Central memory CD8-positive, alpha-beta T cell (primary cell): ENCODE measurements at regions not wholly inside any gene's neighbourhood (a gene's known extent, or its start where the extent isn't known, plus 50 kb on each side); places are given as distances from the start of the nearest gene placed in this dataset.
"Not testable (repeated sequence)": the region's sequence is repeated elsewhere in the genome, so short reads cannot be mapped to it uniquely, and the experiment has no call there.

ENCODE experiments used
- ATAC-seq: fragments of 150-1000 bp; cut with Tn5 transposase; replicated peaks from 2 replicates; pipeline ENCODE4 v1.10.0; 2022; ENCODE audit warnings: mild to moderate bottlenecking, moderate FRiP score, moderate number of reproducible peaks; ENCODE audit not compliant: poor library complexity, severe bottlenecking; ENCODE audit errors: extremely low read depth
- DNase-seq, 2 donors: peaks; one replicate each; pipeline ENCODE4 v3.0.0; 2021; ENCODE audit warnings: low spot score in 2 of 2
- H3K27ac Mint-ChIP-seq: one replicate; pipeline ENCODE4 v1.8.0; 2022; ENCODE audit warnings: low read depth, mild to moderate bottlenecking, moderate library complexity, mixed read lengths
- H3K27me3 Mint-ChIP-seq: one replicate; pipeline ENCODE4 v1.8.0; 2022; ENCODE audit warnings: mixed read lengths
- H3K36me3 Mint-ChIP-seq: one replicate; pipeline ENCODE4 v1.8.0; 2022; ENCODE audit warnings: mild to moderate bottlenecking, moderate library complexity, mixed read lengths; ENCODE audit not compliant: insufficient read depth
- H3K4me1 Mint-ChIP-seq: one replicate; pipeline ENCODE4 v1.8.0; 2022; ENCODE audit warnings: mixed read lengths
- H3K4me3 Mint-ChIP-seq: one replicate; pipeline ENCODE4 v1.8.0; 2022; ENCODE audit warnings: mild to moderate bottlenecking, moderate library complexity, mixed read lengths
- H3K9me3 Mint-ChIP-seq: one replicate; pipeline ENCODE4 v1.8.0; 2022; ENCODE audit warnings: mixed read lengths

DNA sequence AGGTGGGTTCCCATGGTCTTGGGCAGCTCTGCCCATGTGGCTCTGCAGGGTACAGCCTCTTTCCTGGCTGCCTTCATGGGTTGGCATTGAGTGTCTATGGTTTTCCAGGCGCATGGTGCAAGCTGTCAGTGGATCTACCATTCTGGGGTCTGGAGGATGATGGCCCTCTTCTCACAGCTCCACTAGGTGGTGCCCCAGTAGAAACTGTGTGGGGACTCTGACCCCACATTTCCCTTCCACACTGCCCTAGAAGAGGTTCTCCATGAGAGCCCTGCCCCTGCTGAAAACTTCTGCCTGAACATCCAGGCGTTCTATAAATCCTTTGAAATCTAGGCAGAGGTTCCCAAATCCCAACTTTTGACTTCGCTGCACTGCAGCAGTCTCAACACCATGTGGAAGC, 174.0 kb upstream of the CTNND2 start:
- H3K36me3 Mint-ChIP-seq, DNase-seq, H3K27ac Mint-ChIP-seq, H3K4me3 Mint-ChIP-seq, H3K4me1 Mint-ChIP-seq, H3K27me3 Mint-ChIP-seq, ATAC-seq: not testable (repeated sequence)
- peaks cover 24% of the 10 kb centered on the region for H3K9me3 Mint-ChIP-seq

DNA sequence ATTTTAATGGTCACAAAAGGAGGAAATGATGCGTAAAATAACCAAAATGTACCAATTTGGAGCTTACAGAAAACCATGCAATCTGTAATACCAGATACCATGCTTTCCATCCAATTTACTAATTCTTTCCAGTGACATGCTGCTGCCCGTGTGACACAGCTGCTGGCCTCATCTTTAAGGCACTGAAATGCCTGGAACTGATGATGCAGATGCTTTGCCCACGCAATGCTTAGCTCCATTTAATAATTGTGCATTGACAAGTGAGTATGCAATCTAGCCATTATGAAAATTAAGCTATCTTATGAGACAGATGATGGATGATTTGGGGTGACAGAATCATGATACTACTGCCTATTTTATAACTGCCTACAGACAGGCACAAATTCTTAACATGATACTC, 169.2 kb upstream of the CTNND2 start:
- H3K9me3 Mint-ChIP-seq = no peaks in the 10 kb centered on the region

DNA sequence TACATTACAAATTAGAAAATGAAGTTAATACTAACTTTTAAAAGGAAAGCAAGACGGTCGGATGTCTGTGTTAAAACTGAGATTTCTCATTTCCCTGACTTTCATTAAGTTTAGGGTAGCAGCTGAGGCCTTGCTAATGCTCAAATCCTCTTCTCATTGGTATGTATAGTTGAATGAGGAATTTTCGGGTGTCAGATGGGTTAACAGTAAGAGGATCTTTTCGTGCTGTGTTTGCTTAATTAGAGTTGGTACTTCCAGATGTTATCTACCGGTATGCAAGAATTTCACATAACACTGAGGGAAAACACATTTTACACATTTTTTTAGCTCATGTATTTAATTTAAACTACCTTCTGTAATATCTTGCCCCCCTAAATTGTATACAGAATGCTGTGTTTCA, 168.2 kb upstream of the CTNND2 start:
- H3K36me3 Mint-ChIP-seq = no peaks in the 10 kb centered on the region

More for the DNA sequence above, 169.2 kb upstream of the CTNND2 start:
- DNase-seq (no peak), ATAC-seq (no peak)
- no peaks in the 10 kb centered on the region for H3K4me1 Mint-ChIP-seq
- no peak overlapping the region for H3K27ac Mint-ChIP-seq
- no peaks in the 10 kb centered on the region for H3K36me3 Mint-ChIP-seq
- no peak overlapping the region for H3K4me3 Mint-ChIP-seq
- H3K27me3 Mint-ChIP-seq = no peaks in the 10 kb centered on the region

DNA sequence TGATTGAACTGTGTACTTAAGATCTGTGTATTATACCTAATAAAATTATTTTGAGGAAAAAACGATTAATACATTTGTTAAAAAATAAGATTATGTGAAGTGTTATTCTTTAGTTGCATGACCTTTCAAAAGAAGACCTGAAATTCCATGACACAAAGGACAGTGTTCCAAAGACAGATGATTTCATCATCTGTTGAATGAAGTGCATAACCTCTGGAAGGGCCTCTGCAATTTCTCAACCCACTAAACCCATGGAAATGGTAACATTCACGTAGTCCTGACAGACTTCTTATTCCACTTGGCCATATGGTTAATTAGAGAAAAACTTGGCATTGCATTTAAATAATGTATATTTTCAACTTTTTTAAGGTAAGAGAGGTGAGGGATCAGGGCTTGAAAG, 167.2 kb upstream of the CTNND2 start:
- DNase-seq (no peak), ATAC-seq (no peak)
- Mint-ChIP-seq H3K27ac (no peak overlapping the region), H3K27me3 (no peaks in the 10 kb centered on the region), H3K9me3 (peaks cover 16% of the 10 kb centered on the region), H3K4me1 (no peaks in the 10 kb centered on the region), H3K4me3 (no peak overlapping the region), H3K36me3 (no peaks in the 10 kb centered on the region)

More for the DNA sequence above, 168.2 kb upstream of the CTNND2 start:
- Mint-ChIP-seq H3K27me3 (no peaks in the 10 kb centered on the region), H3K9me3 (peaks cover 9% of the 10 kb centered on the region), H3K4me1 (no peaks in the 10 kb centered on the region), H3K27ac (no peak overlapping the region), H3K4me3 (no peak overlapping the region)
- DNase-seq = no peak
- no peak for ATAC-seq

DNA sequence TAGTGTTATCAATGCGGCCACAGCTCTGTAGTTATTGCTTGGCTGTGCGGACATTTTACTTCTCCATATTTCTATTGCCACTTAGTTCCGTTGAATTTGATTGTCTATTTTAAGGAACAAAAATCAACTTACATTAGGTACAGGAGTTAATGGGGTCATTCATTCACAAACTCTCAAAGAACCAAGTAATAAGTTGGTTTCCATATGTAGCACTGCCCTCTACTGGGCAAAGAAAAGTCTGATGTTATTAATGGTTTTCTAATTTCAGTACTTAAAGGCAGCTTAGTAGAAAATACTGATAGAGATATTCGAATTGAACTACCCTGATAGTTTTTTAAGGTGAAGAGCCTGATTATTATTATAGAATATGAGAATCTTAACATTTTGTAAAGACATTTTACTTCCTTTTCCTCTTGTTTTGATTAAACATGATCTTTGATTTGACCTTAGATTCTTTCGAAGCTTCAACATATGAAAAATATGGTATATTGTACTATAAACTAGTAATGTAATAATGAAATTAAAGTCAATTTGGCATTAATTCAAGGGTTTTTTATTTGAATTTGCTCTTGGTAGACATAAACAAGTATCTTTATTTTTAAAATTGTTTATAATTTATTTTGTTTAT, 119.5 kb upstream of the CTNND2 start:
- H3K4me1 Mint-ChIP-seq = no peaks in the 10 kb centered on the region
- DNase-seq (no peak), ATAC-seq (no peak)
- H3K9me3 Mint-ChIP-seq = peaks cover 8% of the 10 kb centered on the region
- no peaks in the 10 kb centered on the region for H3K27me3 Mint-ChIP-seq
- H3K27ac Mint-ChIP-seq = no peak overlapping the region
- no peaks in the 10 kb centered on the region for H3K36me3 Mint-ChIP-seq
- no peak overlapping the region for H3K4me3 Mint-ChIP-seq

DNA sequence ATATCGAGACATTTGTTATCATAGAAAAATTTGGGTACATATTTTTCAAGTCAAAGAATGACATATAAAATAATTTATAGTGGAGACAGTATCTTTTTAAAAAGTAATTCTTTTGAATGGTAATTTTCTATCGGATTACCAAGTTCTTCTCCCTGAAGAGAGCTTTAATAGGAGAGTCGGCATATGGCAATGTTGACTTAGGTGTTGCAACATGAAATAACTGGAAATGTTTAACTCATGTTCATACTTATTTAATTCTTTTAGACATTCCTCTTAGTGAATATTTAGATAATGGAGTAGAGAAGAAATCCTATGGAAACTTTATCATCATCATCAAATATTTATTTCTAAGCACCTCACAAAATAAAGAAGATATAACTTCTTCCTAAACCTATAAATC, 118.2 kb upstream of the CTNND2 start:
- peaks cover 6% of the 10 kb centered on the region for H3K9me3 Mint-ChIP-seq
- no peaks in the 10 kb centered on the region for H3K36me3 Mint-ChIP-seq
- ATAC-seq (no peak), DNase-seq (no peak)
- H3K4me1 Mint-ChIP-seq = no peaks in the 10 kb centered on the region
- no peaks in the 10 kb centered on the region for H3K27me3 Mint-ChIP-seq
- no peak overlapping the region for H3K27ac Mint-ChIP-seq
- H3K4me3 Mint-ChIP-seq = no peak overlapping the region

DNA sequence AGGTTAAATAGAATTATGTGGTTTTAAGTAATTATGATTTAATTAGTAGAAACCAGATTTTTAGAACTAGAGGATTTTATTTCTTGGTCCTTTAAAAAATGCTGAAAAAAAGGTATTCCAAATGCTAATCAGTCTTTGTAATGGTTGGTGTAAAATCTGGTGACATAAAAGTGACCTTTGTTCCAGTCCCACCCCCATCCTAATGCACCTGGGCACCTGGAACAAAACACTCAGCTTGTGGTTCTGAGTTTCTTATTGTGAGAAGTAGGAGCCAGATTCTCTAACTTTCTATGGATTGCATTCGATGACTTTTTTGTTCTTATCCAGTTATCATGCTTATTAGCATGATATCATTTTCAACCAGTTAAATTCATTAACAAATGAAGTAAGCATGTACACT, 115.1 kb upstream of the CTNND2 start:
- Mint-ChIP-seq H3K4me1 (no peaks in the 10 kb centered on the region), H3K4me3 (no peak overlapping the region), H3K36me3 (no peaks in the 10 kb centered on the region), H3K9me3 (peaks cover 6% of the 10 kb centered on the region), H3K27ac (no peak overlapping the region), H3K27me3 (no peaks in the 10 kb centered on the region)
- DNase-seq = no peak
- ATAC-seq = no peak

DNA sequence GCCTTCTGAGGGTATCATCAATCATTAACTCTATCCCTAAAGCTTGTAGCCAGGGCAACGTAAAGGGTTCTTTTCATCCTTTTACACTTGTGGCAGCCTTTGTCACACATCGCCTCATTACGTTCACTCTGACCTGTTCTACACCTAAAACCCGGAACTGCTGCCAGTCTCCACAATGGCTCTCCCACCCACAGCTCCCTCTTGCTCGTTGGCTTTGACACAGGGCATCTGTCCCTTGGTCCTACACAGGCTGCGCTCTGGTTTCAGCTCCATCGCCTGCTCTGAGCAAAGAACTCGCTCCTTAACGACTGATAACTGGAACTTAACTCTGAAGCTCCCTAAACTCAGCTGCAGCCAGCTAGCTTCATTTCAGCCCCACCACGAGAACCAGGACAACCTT, 112.8 kb upstream of the CTNND2 start:
- Mint-ChIP-seq H3K9me3 (peaks cover 6% of the 10 kb centered on the region), H3K4me3 (no peak overlapping the region), H3K27me3 (no peaks in the 10 kb centered on the region), H3K36me3 (no peaks in the 10 kb centered on the region), H3K27ac (no peak overlapping the region), H3K4me1 (no peaks in the 10 kb centered on the region)
- ATAC-seq = no peak
- no peak for DNase-seq

DNA sequence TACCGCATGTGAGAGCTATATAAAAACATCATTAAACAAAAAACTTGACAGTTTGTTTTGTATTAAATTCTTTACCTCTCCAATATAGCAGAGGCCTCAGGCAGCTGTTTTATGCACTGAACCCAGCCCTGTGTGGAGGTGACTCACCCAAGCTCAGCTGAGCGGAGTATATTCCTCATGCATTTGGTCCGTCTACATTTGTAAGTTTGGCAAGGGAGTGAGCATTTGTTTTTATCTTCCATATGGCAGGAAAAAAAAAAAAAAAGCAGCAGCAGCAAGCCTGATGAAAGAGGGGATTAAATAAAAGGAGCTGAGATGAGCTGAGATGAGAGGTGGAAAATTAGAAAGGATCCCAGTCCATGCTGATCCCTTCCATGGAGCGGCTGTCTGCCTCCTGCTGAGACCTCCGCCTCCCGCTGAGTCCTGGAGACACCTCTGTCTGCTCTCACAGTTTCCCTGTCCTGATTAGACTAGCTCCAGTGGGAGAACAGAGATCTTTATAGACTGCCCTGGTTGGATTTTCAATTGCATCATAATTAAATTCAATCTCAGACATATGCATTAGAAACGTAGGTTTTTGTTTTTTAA, 112.0 kb upstream of the CTNND2 start:
- no peak overlapping the region for H3K27ac Mint-ChIP-seq

DNA sequence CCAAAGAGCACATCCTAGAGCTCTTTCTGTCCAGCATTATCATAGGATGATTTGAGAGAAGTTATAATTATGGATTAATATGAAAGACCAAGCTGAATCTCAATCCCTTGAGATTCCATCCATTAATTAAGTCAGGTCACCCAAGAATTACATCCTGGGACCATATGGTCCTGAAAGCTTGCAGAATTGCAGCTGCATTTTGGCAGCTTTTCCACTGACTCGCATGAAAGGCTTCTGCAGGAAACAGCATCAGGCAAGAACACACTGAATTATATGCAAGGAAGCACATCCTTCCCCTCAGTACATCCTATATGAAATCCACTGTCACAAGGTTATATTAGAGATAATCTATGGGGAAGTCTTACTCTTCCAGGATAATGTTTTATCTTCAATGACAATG, 109.1 kb upstream of the CTNND2 start:
- H3K27ac Mint-ChIP-seq = no peak overlapping the region
- H3K4me3 Mint-ChIP-seq = no peak overlapping the region
- H3K9me3 Mint-ChIP-seq = peaks cover 6% of the 10 kb centered on the region
- no peaks in the 10 kb centered on the region for H3K36me3 Mint-ChIP-seq
- ATAC-seq = no peak
- DNase-seq = no peak
- H3K4me1 Mint-ChIP-seq = no peaks in the 10 kb centered on the region
- H3K27me3 Mint-ChIP-seq = no peaks in the 10 kb centered on the region

More for the DNA sequence above, 112.0 kb upstream of the CTNND2 start:
- Mint-ChIP-seq H3K4me1 (no peaks in the 10 kb centered on the region), H3K27me3 (no peaks in the 10 kb centered on the region), H3K4me3 (no peak overlapping the region), H3K36me3 (no peaks in the 10 kb centered on the region), H3K9me3 (peaks cover 6% of the 10 kb centered on the region)
- ATAC-seq (no peak), DNase-seq (no peak)

DNA sequence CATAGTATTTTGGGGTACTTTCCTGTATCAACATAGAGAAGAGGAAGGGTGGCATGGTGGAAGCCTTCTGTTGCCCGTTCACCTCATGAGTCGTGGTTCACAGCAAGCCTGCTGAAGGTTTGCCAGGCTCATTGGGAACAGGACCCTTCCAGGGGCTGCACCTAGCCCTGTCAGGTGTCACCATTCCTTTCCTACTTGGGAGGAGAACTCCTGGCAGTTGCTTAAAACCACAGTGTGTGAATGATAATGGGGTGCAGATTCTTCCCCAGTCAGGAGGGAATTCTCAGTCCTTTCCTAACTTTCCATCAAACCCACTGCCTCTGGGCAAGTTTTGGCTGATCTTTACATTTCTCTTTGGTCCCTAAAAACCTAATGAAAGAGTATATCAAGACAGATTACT, 99.4 kb upstream of the CTNND2 start:
- Mint-ChIP-seq H3K4me3 (no peak overlapping the region), H3K4me1 (no peaks in the 10 kb centered on the region), H3K36me3 (no peaks in the 10 kb centered on the region), H3K27me3 (no peaks in the 10 kb centered on the region), H3K9me3 (peaks cover 7% of the 10 kb centered on the region), H3K27ac (no peak overlapping the region)
- no peak for ATAC-seq
- no peak for DNase-seq

DNA sequence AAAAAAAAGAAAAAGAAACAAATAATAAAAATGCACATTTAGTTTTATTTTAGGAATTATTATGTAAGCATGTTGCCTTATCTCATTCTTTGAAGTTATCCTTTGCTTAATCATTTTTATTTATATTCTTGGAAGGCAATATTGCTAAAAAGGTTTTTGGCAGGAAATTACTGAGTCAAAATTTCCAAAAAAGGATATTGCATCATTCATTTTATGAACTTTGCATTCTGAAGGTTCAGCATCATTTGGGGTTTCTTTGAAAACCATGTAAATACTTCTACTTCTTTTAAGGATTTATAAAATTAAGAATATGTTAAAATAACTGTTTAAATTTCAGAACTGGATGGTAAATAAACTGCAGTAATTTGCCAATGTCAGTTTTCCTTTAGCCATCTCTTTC, 94.2 kb upstream of the CTNND2 start:
- H3K27me3 Mint-ChIP-seq = no peaks in the 10 kb centered on the region
- H3K27ac Mint-ChIP-seq = no peak overlapping the region
- no peak overlapping the region for H3K4me3 Mint-ChIP-seq
- ATAC-seq = no peak
- H3K36me3 Mint-ChIP-seq = no peaks in the 10 kb centered on the region
- peaks cover 10% of the 10 kb centered on the region for H3K9me3 Mint-ChIP-seq
- no peak for DNase-seq
- no peaks in the 10 kb centered on the region for H3K4me1 Mint-ChIP-seq

DNA sequence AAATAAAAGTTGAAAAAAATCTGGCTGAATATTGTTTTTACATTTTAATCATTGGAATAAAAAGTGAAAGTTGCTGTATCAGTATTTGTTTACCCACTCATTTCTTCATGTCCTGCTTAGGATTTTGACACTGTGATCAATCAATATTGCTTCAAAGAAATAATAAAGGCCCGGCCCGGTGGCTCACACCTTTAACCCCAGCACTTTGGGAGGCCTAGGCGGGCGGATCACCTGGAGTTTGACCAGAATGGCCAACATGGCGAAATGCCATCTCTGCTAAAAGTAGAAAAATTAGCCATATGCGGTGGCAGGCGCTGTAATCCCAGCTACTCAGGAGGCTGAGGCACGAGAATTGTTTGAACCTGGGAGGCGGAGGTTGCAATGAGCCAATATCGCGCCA, 93.7 kb upstream of the CTNND2 start:
- DNase-seq (no peak), ATAC-seq (no peak)
- no peaks in the 10 kb centered on the region for H3K36me3 Mint-ChIP-seq
- no peak overlapping the region for H3K4me3 Mint-ChIP-seq
- peaks cover 10% of the 10 kb centered on the region for H3K9me3 Mint-ChIP-seq
- no peak overlapping the region for H3K27ac Mint-ChIP-seq
- no peaks in the 10 kb centered on the region for H3K27me3 Mint-ChIP-seq
- H3K4me1 Mint-ChIP-seq = no peaks in the 10 kb centered on the region
